ENCODE measurements at regions not wholly inside any gene's neighbourhood (a gene's known extent, or its start where the extent isn't known, plus 50 kb on each side); places are given as distances from the start of the nearest gene placed in this dataset.

DNA sequence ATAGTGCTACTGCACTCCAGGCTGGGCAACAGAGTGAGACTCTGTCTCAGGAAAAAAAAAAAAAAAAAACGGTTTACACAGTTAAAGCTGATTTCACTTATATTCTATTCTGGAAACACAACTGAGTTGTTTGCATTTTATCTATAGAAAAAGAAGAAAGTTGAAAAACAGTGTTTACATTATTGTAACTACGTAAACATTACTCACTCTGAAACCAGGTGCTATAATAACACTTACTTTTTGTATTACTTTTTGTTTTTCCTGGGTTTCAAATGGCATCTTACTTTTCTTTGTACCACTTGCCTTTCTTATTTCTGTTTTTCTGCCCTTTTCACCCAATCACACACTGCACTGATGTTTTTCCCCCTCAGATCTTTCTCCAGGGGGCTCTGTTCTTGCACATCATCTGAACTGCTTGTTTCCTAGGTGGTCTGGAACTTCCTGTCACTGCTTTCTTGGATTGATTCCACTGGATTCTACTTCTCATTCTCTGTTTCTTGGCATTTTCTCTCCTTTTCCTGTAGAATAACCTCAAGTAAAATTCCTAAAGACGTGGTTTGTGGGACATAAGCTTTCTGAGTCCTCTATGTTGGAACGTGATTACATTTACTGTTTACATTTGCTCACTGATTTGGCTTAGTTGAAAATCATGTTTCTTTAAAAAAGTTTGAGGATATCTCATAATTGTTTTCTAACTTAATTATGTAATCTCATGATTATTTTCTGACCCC, 142.1 kb downstream of the HS3ST3B1 start:
- H3K36me3 ChIP-seq: no peaks in the 10 kb centered on the region
- no peaks in the 10 kb centered on the region for H3K9me3 ChIP-seq
- no peak for DNase-seq
- H3K27me3 ChIP-seq: no peaks in the 10 kb centered on the region
- ATAC-seq: no peak
- H3K4me1 ChIP-seq: no peaks in the 10 kb centered on the region
- no peak for TF ChIP-seq POLR2A (IDR thresholded peaks at IDR 0.05)
- TF ChIP-seq, protein P1, sequence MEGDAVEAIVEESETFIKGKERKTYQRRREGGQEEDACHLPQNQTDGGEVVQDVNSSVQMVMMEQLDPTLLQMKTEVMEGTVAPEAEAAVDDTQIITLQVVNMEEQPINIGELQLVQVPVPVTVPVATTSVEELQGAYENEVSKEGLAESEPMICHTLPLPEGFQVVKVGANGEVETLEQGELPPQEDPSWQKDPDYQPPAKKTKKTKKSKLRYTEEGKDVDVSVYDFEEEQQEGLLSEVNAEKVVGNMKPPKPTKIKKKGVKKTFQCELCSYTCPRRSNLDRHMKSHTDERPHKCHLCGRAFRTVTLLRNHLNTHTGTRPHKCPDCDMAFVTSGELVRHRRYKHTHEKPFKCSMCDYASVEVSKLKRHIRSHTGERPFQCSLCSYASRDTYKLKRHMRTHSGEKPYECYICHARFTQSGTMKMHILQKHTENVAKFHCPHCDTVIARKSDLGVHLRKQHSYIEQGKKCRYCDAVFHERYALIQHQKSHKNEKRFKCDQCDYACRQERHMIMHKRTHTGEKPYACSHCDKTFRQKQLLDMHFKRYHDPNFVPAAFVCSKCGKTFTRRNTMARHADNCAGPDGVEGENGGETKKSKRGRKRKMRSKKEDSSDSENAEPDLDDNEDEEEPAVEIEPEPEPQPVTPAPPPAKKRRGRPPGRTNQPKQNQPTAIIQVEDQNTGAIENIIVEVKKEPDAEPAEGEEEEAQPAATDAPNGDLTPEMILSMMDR (IDR thresholded peaks at IDR 0.05): no peak
- WGBS (ENCODE audit: insufficient coverage, low coverage, low lambda C conversion rate, missing lambda C conversion rate): 75% methylated on average over 4 of the region's 4 CpGs
- no peak overlapping the region for H3K4me3 ChIP-seq
- H3K27ac ChIP-seq: no peak overlapping the region
- intact Hi-C loops (cut with DNase I): no loop called here

DNA sequence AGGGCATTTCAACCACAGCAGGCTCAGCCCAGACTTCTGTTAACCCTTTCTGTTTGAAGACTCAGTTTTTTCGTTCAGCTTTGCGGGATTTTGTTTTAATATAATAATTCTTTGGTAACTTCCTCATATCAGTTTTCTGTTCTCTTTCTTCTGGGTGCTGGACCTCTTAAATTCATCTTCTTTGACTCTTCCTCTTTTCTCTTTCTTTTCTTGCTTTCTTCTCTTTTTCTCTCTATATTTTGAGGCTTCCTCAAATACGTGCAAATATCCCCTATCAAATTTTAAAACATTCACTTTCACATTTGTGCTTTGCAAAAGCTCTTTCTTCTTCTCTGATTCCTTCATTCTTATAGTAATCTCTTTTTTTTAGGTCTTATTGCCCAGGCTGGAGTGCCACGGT, 136.3 kb downstream of the HS3ST3B1 start:
- TF ChIP-seq POLR2A (IDR thresholded peaks at IDR 0.05): no peak
- TF ChIP-seq, protein P1 (IDR thresholded peaks at IDR 0.05): no peak
- H3K4me1 ChIP-seq: no peaks in the 10 kb centered on the region
- DNase-seq (no peak), ATAC-seq (no peak)
- 68% methylated on average over 4 of the region's 4 CpGs for WGBS (ENCODE audit: insufficient coverage, low coverage, low lambda C conversion rate, missing lambda C conversion rate)
- intact Hi-C loops (cut with DNase I): no loop called here
- no peak overlapping the region for H3K4me3 ChIP-seq
- H3K36me3 ChIP-seq: no peaks in the 10 kb centered on the region
- no peak overlapping the region for H3K27ac ChIP-seq
- no peaks in the 10 kb centered on the region for H3K27me3 ChIP-seq
- H3K9me3 ChIP-seq: no peaks in the 10 kb centered on the region

GRCh38 chr17:14436266-14436665, 135.4 kb downstream of the HS3ST3B1 start:
- Histone ChIP-seq H3K4me1 (no peaks in the 10 kb centered on the region), H3K9me3 (no peaks in the 10 kb centered on the region), H3K27ac (no peak overlapping the region), H3K36me3 (no peaks in the 10 kb centered on the region), H3K4me3 (no peak overlapping the region), H3K27me3 (no peaks in the 10 kb centered on the region)
- ATAC-seq: no peak
- intact Hi-C loops (cut with DNase I): no loop called here
- TF ChIP-seq, protein P1 (IDR thresholded peaks at IDR 0.05): no peak
- TF ChIP-seq POLR2A (IDR thresholded peaks at IDR 0.05): no peak
- WGBS (ENCODE audit: insufficient coverage, low coverage, low lambda C conversion rate, missing lambda C conversion rate): 92% methylated on average over 4 of the region's 4 CpGs
- no peak for DNase-seq

- no peak overlapping the region for H3K27ac ChIP-seq
- H3K9me3 ChIP-seq: no peaks in the 10 kb centered on the region
- no peaks in the 10 kb centered on the region for H3K36me3 ChIP-seq
- no peak for TF ChIP-seq POLR2A (IDR thresholded peaks at IDR 0.05)
- TF ChIP-seq, protein P1 (IDR thresholded peaks at IDR 0.05): no peak
- no peaks in the 10 kb centered on the region for H3K27me3 ChIP-seq
- intact Hi-C loops (cut with DNase I): no loop called here
- H3K4me1 ChIP-seq: no peaks in the 10 kb centered on the region
- no peak overlapping the region for H3K4me3 ChIP-seq
- no peak for DNase-seq
- no peak for ATAC-seq
These were observed 133.6 kb downstream of the HS3ST3B1 start for GRCh38 chr17:14434506-14434905.

GRCh38 chr17:14432079-14432478, 131.2 kb downstream of the HS3ST3B1 start:
- H3K36me3 ChIP-seq: no peaks in the 10 kb centered on the region
- WGBS (ENCODE audit: insufficient coverage, low coverage, low lambda C conversion rate, missing lambda C conversion rate): 31% methylated on average over 2 of the region's 2 CpGs
- no peak overlapping the region for H3K27ac ChIP-seq
- H3K9me3 ChIP-seq: no peaks in the 10 kb centered on the region
- ATAC-seq (peak; percentile 53 to 82 (median 54)), DNase-seq (no peak)
- intact Hi-C loops (cut with DNase I): no loop called here
- no peaks in the 10 kb centered on the region for H3K4me1 ChIP-seq
- H3K4me3 ChIP-seq: no peak overlapping the region
- TF ChIP-seq, protein P1 (IDR thresholded peaks at IDR 0.05): no peak
- TF ChIP-seq POLR2A (IDR thresholded peaks at IDR 0.05): no peak
- no peaks in the 10 kb centered on the region for H3K27me3 ChIP-seq

Data from right lobe of liver (tissue), 6 donors.